ENCODE measurements at regions not wholly inside any gene's neighbourhood (a gene's known extent, or its start where the extent isn't known, plus 50 kb on each side); places are given as distances from the start of the nearest gene placed in this dataset.
"Not testable (repeated sequence)": the region's sequence is repeated elsewhere in the genome, so short reads cannot be mapped to it uniquely, and the experiment has no call there.

DNA sequence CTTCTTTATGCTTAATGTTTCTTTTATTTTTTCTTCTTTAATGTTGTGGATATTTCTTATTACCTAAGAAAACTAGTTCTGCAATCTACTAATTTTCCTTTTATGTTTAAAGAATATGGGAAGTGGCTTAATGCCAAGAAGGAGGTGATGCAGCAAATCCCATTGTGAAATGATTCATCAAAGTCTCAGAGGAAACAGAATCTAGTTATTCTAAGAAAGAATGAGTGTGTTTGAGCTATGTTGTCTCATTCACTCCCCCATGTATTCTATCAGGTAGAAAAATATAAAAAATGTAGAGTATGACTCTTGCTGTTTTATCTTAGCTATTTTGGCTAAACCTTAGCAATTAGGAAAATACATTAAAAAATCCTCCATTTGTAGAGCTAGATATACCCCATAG is 659.9 kb upstream of the RGS18 start:
- no peak for TF ChIP-seq PAX5 (IDR thresholded peaks at IDR 0.05; ENCODE audit: insufficient read depth, low read length, severe bottlenecking)
- no peak for TF ChIP-seq POU2F2 (IDR thresholded peaks at IDR 0.05; ENCODE audit: low read depth, low read length)
- TF ChIP-seq SPI1 (IDR thresholded peaks at IDR 0.05; ENCODE audit: low read depth, low read length), result no peak
- TF ChIP-seq POLR2A (IDR thresholded peaks at IDR 0.05; ENCODE audit: low read depth, low read length), result no peak
- TF ChIP-seq POLR2AphosphoS5 (IDR thresholded peaks at IDR 0.05; ENCODE audit: low read depth, low read length), result no peak
- TF ChIP-seq TAF1 (IDR thresholded peaks at IDR 0.05; ENCODE audit: low read depth, low read length), result no peak
- FAIRE-seq (no peak), DNase-seq (ENCODE audit: insufficient read length, low spot score) (no peak)

DNA sequence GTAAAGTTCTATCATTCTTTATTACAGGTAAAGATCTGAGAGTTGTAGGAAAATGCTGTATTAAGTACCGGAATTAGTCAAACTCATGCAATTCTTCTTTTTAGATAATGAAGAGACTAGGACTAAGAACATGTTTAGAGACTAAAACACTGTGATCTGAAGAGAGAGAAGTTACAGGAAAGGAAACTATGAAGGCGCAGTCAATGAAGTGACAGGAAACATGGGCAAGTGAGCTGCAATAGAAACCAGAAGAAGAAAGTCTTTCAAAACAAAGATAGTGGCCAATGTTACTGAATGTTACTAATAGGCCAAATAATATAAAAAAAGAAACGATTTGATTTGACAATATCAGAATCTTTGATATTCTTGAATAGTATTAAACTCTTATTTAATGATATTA is 659.4 kb upstream of the RGS18 start:
- no peak for DNase-seq (ENCODE audit: insufficient read length, low spot score)
- no peak for FAIRE-seq
- TF ChIP-seq POLR2A (IDR thresholded peaks at IDR 0.05; ENCODE audit: low read depth, low read length) (no peak), TAF1 (IDR thresholded peaks at IDR 0.05; ENCODE audit: low read depth, low read length) (no peak), PAX5 (IDR thresholded peaks at IDR 0.05; ENCODE audit: insufficient read depth, low read length, severe bottlenecking) (no peak), POLR2AphosphoS5 (IDR thresholded peaks at IDR 0.05; ENCODE audit: low read depth, low read length) (no peak), SPI1 (IDR thresholded peaks at IDR 0.05; ENCODE audit: low read depth, low read length) (no peak), POU2F2 (IDR thresholded peaks at IDR 0.05; ENCODE audit: low read depth, low read length) (no peak)

DNA sequence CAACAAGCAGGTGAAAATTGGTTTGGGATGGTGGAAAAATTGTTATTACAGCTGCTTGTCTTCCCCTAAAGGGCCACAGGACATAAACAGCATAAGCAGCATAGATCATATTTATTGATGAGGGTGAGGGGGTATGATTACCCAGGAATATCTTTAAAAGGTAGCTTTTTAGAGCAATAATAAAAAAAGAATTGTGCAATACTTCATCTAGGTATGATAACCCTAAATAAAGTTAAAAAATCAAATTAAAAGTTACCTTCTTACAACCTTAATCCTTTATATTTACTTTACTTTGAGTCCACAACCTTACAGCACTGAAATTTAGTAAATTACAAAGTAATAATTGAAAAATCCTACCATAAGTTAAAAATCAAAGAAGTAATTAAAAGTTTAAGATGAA is 653.3 kb upstream of the RGS18 start:
- TF ChIP-seq TAF1 (IDR thresholded peaks at IDR 0.05; ENCODE audit: low read depth, low read length) (no peak), POU2F2 (IDR thresholded peaks at IDR 0.05; ENCODE audit: low read depth, low read length) (no peak), SPI1 (IDR thresholded peaks at IDR 0.05; ENCODE audit: low read depth, low read length) (no peak), PAX5 (IDR thresholded peaks at IDR 0.05; ENCODE audit: insufficient read depth, low read length, severe bottlenecking) (no peak), POLR2AphosphoS5 (IDR thresholded peaks at IDR 0.05; ENCODE audit: low read depth, low read length) (no peak), POLR2A (IDR thresholded peaks at IDR 0.05; ENCODE audit: low read depth, low read length) (no peak)
- DNase-seq (ENCODE audit: insufficient read length, low spot score) (no peak), FAIRE-seq (no peak)

DNA sequence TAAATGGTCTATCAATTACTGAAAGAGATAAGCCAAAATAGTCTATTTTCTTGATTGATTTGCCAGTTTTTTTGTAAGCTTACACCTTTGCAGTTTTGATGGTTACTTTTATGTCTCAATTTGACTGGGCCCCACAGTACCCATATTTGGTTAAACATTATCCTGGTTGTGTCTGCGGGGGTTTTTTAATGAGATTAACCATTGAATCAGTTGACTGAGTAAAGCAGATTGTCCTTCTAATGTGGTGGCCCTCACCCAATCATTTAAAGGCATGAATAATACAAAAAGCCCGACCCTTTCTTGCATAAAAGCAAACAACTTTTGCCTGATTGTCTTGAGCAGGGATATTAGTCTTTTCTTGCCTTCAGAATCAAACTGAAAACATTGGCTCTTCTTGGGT is 650.0 kb upstream of the RGS18 start:
- TF ChIP-seq TAF1 (IDR thresholded peaks at IDR 0.05; ENCODE audit: low read depth, low read length) (no peak), SPI1 (IDR thresholded peaks at IDR 0.05; ENCODE audit: low read depth, low read length) (no peak), POLR2A (IDR thresholded peaks at IDR 0.05; ENCODE audit: low read depth, low read length) (no peak), POLR2AphosphoS5 (IDR thresholded peaks at IDR 0.05; ENCODE audit: low read depth, low read length) (no peak), POU2F2 (IDR thresholded peaks at IDR 0.05; ENCODE audit: low read depth, low read length) (no peak), PAX5 (IDR thresholded peaks at IDR 0.05; ENCODE audit: insufficient read depth, low read length, severe bottlenecking) (no peak)
- DNase-seq (ENCODE audit: insufficient read length, low spot score), result no peak
- FAIRE-seq, result no peak

DNA sequence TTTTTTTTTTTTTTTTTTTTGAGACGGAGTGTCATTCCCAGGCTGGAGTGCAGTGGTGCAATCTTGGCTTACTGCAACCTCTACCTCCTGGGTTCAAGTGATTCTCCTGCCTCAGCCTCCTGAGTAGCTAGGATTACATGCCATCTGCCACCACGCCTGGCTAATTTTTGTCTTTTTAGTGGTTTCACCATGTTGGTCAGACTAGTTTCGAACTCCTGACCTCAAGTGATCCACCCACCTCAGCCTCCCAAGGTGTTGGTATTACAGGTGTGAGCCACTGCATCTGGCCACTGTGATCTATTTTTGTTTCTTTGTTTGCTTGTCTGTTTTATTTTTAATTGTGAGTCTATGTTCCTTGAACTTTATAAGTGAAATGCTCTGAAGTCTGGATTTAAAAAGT is 646.8 kb upstream of the RGS18 start:
- not testable (repeated sequence) for DNase-seq (ENCODE audit: insufficient read length, low spot score); FAIRE-seq

- DNase-seq (ENCODE audit: insufficient read length, low spot score) (no peak), FAIRE-seq (no peak)
- no peak for TF ChIP-seq TAF1 (IDR thresholded peaks at IDR 0.05; ENCODE audit: low read depth, low read length)
- TF ChIP-seq POU2F2 (IDR thresholded peaks at IDR 0.05; ENCODE audit: low read depth, low read length), result no peak
- no peak for TF ChIP-seq POLR2AphosphoS5 (IDR thresholded peaks at IDR 0.05; ENCODE audit: low read depth, low read length)
- TF ChIP-seq PAX5 (IDR thresholded peaks at IDR 0.05; ENCODE audit: insufficient read depth, low read length, severe bottlenecking), result no peak
- no peak for TF ChIP-seq POLR2A (IDR thresholded peaks at IDR 0.05; ENCODE audit: low read depth, low read length)
- no peak for TF ChIP-seq SPI1 (IDR thresholded peaks at IDR 0.05; ENCODE audit: low read depth, low read length)
Observed at GRCh38 chr1:191517826-191518225, 640.4 kb upstream of the RGS18 start.

DNA sequence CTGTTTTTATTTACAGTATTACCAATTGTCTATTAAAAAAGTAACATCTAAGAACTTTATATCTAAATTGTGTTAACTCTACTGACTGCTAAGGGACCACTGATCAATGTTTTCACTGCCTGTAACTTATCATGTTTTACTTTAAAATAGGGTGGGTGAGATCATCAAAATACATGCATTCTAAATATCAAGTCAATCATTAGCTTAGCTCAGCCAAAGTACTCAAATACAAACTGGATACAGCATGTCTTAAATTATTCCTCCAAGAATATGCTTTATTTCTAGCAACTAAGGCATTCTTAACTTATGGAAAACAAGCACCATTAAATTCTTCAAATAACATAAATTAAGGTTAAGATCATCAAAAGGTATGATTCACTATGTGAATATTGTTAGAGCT is 638.7 kb upstream of the RGS18 start:
- no peak for DNase-seq (ENCODE audit: insufficient read length, low spot score)
- no peak for FAIRE-seq
- TF ChIP-seq TAF1 (IDR thresholded peaks at IDR 0.05; ENCODE audit: low read depth, low read length) (no peak), PAX5 (IDR thresholded peaks at IDR 0.05; ENCODE audit: insufficient read depth, low read length, severe bottlenecking) (no peak), POU2F2 (IDR thresholded peaks at IDR 0.05; ENCODE audit: low read depth, low read length) (no peak), SPI1 (IDR thresholded peaks at IDR 0.05; ENCODE audit: low read depth, low read length) (no peak), POLR2AphosphoS5 (IDR thresholded peaks at IDR 0.05; ENCODE audit: low read depth, low read length) (no peak), POLR2A (IDR thresholded peaks at IDR 0.05; ENCODE audit: low read depth, low read length) (no peak)

DNA sequence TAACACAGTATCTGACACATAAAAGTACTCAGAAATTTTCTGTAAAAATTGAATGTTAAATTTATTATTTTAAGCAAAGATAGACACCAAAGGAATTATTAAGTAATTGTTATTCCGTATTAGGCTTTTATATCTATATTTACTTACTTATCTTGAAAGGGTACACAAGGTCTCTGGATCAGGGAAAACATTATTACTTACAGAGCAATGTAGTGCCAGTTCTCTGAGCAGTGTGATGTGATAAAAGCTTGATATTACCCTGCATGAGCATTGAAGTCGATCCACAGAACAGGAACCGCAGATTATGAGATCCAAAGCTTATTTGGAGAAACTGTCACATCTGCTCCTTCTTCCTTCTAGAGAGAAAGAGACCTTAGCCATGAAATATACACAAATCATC is 637.9 kb upstream of the RGS18 start:
- no peak for TF ChIP-seq POLR2A (IDR thresholded peaks at IDR 0.05; ENCODE audit: low read depth, low read length)
- TF ChIP-seq SPI1 (IDR thresholded peaks at IDR 0.05; ENCODE audit: low read depth, low read length), result no peak
- no peak for TF ChIP-seq PAX5 (IDR thresholded peaks at IDR 0.05; ENCODE audit: insufficient read depth, low read length, severe bottlenecking)
- no peak for TF ChIP-seq TAF1 (IDR thresholded peaks at IDR 0.05; ENCODE audit: low read depth, low read length)
- TF ChIP-seq POU2F2 (IDR thresholded peaks at IDR 0.05; ENCODE audit: low read depth, low read length), result no peak
- TF ChIP-seq POLR2AphosphoS5 (IDR thresholded peaks at IDR 0.05; ENCODE audit: low read depth, low read length), result no peak
- DNase-seq (ENCODE audit: insufficient read length, low spot score), result no peak
- no peak for FAIRE-seq

- not testable (repeated sequence) for FAIRE-seq; DNase-seq (ENCODE audit: insufficient read length, low spot score)
Observed at GRCh38 chr1:191525944-191526343, 632.3 kb upstream of the RGS18 start.

GRCh38 chr1:191528275-191528674 is 630.0 kb upstream of the RGS18 start:
- DNase-seq (ENCODE audit: insufficient read length, low spot score), result no peak
- no peak for FAIRE-seq
- no peak for TF ChIP-seq POU2F2 (IDR thresholded peaks at IDR 0.05; ENCODE audit: low read depth, low read length)
- TF ChIP-seq SPI1 (IDR thresholded peaks at IDR 0.05; ENCODE audit: low read depth, low read length), result no peak
- TF ChIP-seq POLR2AphosphoS5 (IDR thresholded peaks at IDR 0.05; ENCODE audit: low read depth, low read length), result no peak
- no peak for TF ChIP-seq TAF1 (IDR thresholded peaks at IDR 0.05; ENCODE audit: low read depth, low read length)
- TF ChIP-seq POLR2A (IDR thresholded peaks at IDR 0.05; ENCODE audit: low read depth, low read length), result no peak

GRCh38 chr1:191530928-191531327 is 627.3 kb upstream of the RGS18 start:
- DNase-seq (ENCODE audit: insufficient read length, low spot score) (no peak), FAIRE-seq (no peak)
- TF ChIP-seq PAX5 (IDR thresholded peaks at IDR 0.05; ENCODE audit: insufficient read depth, low read length, severe bottlenecking), result no peak

Data from GM12891 (cell line).